ENCODE measurements at regions not wholly inside any gene's neighbourhood (a gene's known extent, or its start where the extent isn't known, plus 50 kb on each side); places are given as distances from the start of the nearest gene placed in this dataset.

DNA sequence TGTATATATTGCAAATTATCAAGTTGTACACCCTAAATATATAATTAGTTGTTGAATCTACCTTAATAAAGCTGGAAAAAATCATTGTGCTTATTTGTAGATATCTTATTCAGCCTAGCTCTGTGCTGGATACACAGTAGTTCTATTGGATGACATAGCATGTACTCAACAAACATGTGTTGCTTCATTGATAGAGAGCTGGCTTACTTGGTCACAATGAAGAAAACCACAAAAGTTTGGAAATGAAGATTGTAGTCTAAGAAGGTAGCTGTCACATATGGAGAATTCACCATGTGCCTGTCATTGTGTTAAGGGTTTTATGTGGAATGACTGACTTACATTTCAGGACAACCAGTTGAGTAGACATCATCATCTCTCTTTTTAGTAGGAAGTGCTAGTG, 278.9 kb downstream of the LMO7 start:
- H3K4me3 Mint-ChIP-seq, result no peak overlapping the region
- no peaks in the 10 kb centered on the region for H3K9me3 Mint-ChIP-seq
- no peaks in the 10 kb centered on the region for H3K36me3 Mint-ChIP-seq (ENCODE audit: low read depth)
- no peak for DNase-seq
- TF ChIP-seq, protein P1, sequence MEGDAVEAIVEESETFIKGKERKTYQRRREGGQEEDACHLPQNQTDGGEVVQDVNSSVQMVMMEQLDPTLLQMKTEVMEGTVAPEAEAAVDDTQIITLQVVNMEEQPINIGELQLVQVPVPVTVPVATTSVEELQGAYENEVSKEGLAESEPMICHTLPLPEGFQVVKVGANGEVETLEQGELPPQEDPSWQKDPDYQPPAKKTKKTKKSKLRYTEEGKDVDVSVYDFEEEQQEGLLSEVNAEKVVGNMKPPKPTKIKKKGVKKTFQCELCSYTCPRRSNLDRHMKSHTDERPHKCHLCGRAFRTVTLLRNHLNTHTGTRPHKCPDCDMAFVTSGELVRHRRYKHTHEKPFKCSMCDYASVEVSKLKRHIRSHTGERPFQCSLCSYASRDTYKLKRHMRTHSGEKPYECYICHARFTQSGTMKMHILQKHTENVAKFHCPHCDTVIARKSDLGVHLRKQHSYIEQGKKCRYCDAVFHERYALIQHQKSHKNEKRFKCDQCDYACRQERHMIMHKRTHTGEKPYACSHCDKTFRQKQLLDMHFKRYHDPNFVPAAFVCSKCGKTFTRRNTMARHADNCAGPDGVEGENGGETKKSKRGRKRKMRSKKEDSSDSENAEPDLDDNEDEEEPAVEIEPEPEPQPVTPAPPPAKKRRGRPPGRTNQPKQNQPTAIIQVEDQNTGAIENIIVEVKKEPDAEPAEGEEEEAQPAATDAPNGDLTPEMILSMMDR (IDR thresholded peaks at IDR 0.05), result no peak
- no peak overlapping the region for H3K27ac Mint-ChIP-seq
- no peaks in the 10 kb centered on the region for H3K4me1 Mint-ChIP-seq (ENCODE audit: low read depth)
- peaks cover 4% of the 10 kb centered on the region; the same call in 1 of the 2 replicates for H3K27me3 Mint-ChIP-seq (ENCODE audit: insufficient read depth)

DNA sequence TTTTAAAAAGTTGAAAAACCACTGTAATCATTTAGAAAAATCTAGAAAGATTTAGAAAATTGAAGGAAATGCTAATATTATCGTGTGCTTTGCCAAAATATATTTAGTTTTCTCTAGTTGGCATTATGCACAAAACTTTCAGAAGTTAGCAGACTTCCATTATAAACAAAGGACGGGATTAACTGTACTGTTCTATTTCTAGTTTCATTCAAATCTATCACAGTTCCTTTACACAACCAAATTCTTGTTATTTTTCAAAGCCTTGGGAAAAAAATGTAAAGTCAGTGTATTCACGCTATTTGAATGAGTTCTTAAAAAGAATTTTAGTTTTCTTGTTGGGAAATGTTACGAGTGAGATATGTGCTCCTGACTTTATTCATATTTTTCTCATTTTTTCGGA, 277.8 kb downstream of the LMO7 start:
- TF ChIP-seq, protein P1 (IDR thresholded peaks at IDR 0.05), result no peak
- Mint-ChIP-seq H3K9me3 (no peaks in the 10 kb centered on the region), H3K36me3 (ENCODE audit: low read depth) (no peaks in the 10 kb centered on the region), H3K27ac (no peak overlapping the region), H3K4me1 (ENCODE audit: low read depth) (no peaks in the 10 kb centered on the region), H3K4me3 (no peak overlapping the region), H3K27me3 (ENCODE audit: insufficient read depth) (peaks cover 4% of the 10 kb centered on the region; the same call in 1 of the 2 replicates)
- DNase-seq, result no peak

DNA sequence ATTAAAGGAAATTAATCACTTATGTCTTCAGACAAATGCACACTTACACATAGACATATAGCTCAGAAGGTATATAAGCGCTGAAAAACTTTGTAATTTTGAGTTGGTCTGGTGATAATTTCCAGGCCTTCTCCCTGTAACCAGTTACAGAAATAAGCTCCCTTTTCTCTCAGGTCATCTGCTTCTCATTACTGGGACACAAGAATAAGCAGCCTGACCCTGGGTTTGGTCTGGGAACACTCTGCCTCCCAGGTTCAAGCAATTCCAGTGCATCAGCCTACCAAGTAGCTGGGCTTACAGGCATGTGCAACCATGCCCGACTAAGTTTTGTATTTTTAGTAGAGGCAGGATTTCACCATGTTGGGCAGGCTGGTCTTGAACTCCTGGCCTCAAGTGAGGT, 274.5 kb downstream of the LMO7 start:
- Mint-ChIP-seq H3K27ac (no peak overlapping the region), H3K4me3 (no peak overlapping the region), H3K9me3 (no peaks in the 10 kb centered on the region), H3K4me1 (ENCODE audit: low read depth) (peaks cover 11% of the 10 kb centered on the region; the same call in 1 of the 2 replicates), H3K36me3 (ENCODE audit: low read depth) (no peaks in the 10 kb centered on the region), H3K27me3 (ENCODE audit: insufficient read depth) (peaks cover 6% of the 10 kb centered on the region)
- TF ChIP-seq, protein P1 (IDR thresholded peaks at IDR 0.05), result no peak
- no peak for DNase-seq
